Smooth muscle cell (in vitro differentiated cells): ENCODE measurements at regions not wholly inside any gene's neighbourhood (a gene's known extent, or its start where the extent isn't known, plus 50 kb on each side); places are given as distances from the start of the nearest gene placed in this dataset.

Experiments used
- DNase-seq: peaks from one replicate; lab custom pipeline; 2025; ENCODE audit not compliant: unreplicated experiment; lab: John Stamatoyannopoulos, UW
- H2AFZ ChIP-seq: fragments of 200-600 bp; sonication (generic); 2 replicates; pipeline ENCODE4 v1.6.0; 2016; ENCODE audit warnings: antibody characterized with exemption, low read depth, mild to moderate bottlenecking
- H3F3A ChIP-seq: fragments of 200-600 bp; sonication (generic); 2 replicates; pipeline ENCODE4 v1.6.0; 2017; ENCODE audit warnings: antibody characterized with exemption, low read depth
- H3K27ac ChIP-seq: fragments of 200-600 bp; sonication (generic); 2 replicates; pipeline ENCODE4 v1.5.1; 2016; ENCODE audit warnings: low read depth, mild to moderate bottlenecking
- H3K27me3 ChIP-seq: fragments of 200-600 bp; sonication (generic); 2 replicates; pipeline ENCODE4 v1.6.1; 2016; ENCODE audit warnings: low read depth, mild to moderate bottlenecking
- H3K36me3 ChIP-seq: fragments of 200-600 bp; sonication (generic); 2 replicates; pipeline ENCODE4 v1.5.1; 2016; ENCODE audit warnings: low read depth
- H3K4me1 ChIP-seq: fragments of 200-600 bp; sonication (generic); 2 replicates; pipeline ENCODE4 v1.5.1; 2016; ENCODE audit warnings: low read depth
- H3K4me2 ChIP-seq: fragments of 200-600 bp; sonication (generic); 2 replicates; pipeline ENCODE4 v1.6.0; 2016; ENCODE audit warnings: mild to moderate bottlenecking
- H3K4me3 ChIP-seq: fragments of 200-600 bp; sonication (generic); 2 replicates; pipeline ENCODE4 v1.5.1; 2016; ENCODE audit warnings: mild to moderate bottlenecking
- H3K79me2 ChIP-seq: fragments of 200-600 bp; sonication (generic); 2 replicates; pipeline ENCODE4 v1.6.0; 2016; ENCODE audit warnings: low read depth, mild to moderate bottlenecking
- H3K9ac ChIP-seq: fragments of 200-600 bp; sonication (generic); 2 replicates; pipeline ENCODE4 v1.6.0; 2016; ENCODE audit warnings: low read depth
- H3K9me3 ChIP-seq: fragments of 200-600 bp; sonication (generic); replicated peaks from 2 replicates; pipeline ENCODE4 v1.5.1; 2016; ENCODE audit warnings: low read depth
- H4K20me1 ChIP-seq: fragments of 200-600 bp; sonication (generic); 2 replicates; pipeline ENCODE4 v1.6.0; 2016; ENCODE audit warnings: low read depth
- CTCF ChIP-seq: fragments of 200-600 bp; sonication (generic); IDR thresholded peaks from 2 replicates; pipeline ENCODE4 v1.5.1; 2017; ENCODE audit warnings: borderline replicate concordance, mild to moderate bottlenecking, antibody characterized with exemption; ENCODE audit not compliant: insufficient read depth, poor library complexity, severe bottlenecking
- WGBS: methylation state at CpG from one replicate; pipeline ENCODE4 v1.1.7; 2016; ENCODE audit warnings: low lambda C conversion rate; 5-methylcytosine and 5-hydroxymethylcytosine counted together

DNA sequence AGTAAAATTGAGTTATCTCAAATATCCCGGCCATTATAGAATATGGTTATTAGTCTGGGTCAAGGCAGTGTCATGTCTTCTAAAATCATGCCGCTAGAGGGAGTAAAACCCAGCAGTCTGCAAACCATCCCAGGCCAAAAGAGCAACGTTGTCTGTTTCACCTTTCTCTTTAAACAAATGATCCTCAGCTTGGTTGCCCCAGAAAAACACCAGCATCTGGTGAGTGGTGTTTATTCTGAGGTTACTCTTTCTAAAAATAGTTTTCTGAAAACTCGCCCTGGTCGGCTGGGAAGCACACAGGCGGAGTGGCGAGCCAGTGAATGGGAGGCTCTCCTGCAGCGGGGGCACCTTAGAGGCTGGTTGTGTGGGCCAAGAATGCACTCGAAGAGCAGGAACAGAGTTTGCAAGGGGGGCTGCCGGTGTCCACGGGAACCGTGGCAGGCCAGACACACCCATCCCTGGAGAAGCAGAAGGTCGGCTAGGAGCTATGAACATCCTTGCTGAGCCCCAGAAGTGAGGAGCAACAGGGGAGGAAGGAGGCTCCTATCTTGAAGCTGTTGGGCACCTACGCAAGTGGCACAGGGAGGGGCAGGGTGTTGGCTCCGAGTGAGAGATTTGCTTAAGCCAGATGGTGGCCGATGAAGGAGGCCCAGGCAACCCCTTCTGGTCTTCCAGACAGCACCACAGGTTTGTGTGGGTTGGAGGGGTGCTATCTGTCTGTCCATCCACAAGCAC, 297.1 kb downstream of the ETS1 start:
- H2AFZ ChIP-seq: no peak overlapping the region
- no peaks in the 10 kb centered on the region for H3K27me3 ChIP-seq
- no peak for DNase-seq
- H3K4me2 ChIP-seq: peak overlapping the region; percentile 35
- H3F3A ChIP-seq: peaks cover 6% of the 10 kb centered on the region
- no peak overlapping the region for H3K9ac ChIP-seq
- WGBS: 34% methylated on average over 16 of the region's 16 CpGs
- TF ChIP-seq CTCF: peak; percentile 80
- no peak overlapping the region for H3K4me3 ChIP-seq
- no peaks in the 10 kb centered on the region for H3K36me3 ChIP-seq
- H3K4me1 ChIP-seq: peaks cover 3% of the 10 kb centered on the region
- no peaks in the 10 kb centered on the region for H3K9me3 ChIP-seq
- no peaks in the 10 kb centered on the region for H4K20me1 ChIP-seq
- H3K27ac ChIP-seq: peak overlapping the region; percentile 18
- no peaks in the 10 kb centered on the region for H3K79me2 ChIP-seq

DNA sequence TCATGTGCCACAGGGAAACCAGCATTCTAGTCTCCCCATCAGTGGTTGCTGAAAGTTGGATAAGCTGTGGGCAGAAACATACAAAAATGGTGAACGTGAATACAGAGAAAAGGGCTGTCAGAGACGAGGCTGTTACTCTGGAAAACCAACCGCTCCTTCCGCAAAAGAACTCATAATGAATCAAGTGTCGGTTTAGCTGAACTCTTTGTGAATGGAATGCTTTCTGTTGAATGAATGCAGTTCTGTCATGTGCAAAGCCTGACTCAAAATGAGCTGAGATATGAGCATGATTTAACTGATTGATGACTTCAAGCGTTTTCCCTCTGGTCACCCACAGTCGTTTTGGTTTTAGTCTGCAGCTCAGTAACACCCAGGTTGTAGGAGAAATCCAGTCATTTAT, 298.3 kb downstream of the ETS1 start:
- Histone ChIP-seq H3K36me3 (no peaks in the 10 kb centered on the region), H3K9me3 (no peaks in the 10 kb centered on the region), H3K4me2 (no peak overlapping the region), H3F3A (peaks cover 6% of the 10 kb centered on the region), H2AFZ (no peak overlapping the region), H3K9ac (no peak overlapping the region), H3K27ac (no peak overlapping the region), H3K4me3 (no peak overlapping the region), H3K79me2 (no peaks in the 10 kb centered on the region), H4K20me1 (no peaks in the 10 kb centered on the region), H3K4me1 (peaks cover 3% of the 10 kb centered on the region), H3K27me3 (no peaks in the 10 kb centered on the region)
- TF ChIP-seq CTCF: no peak
- 76% methylated on average over 7 of the region's 7 CpGs for WGBS
- DNase-seq: no peak

DNA sequence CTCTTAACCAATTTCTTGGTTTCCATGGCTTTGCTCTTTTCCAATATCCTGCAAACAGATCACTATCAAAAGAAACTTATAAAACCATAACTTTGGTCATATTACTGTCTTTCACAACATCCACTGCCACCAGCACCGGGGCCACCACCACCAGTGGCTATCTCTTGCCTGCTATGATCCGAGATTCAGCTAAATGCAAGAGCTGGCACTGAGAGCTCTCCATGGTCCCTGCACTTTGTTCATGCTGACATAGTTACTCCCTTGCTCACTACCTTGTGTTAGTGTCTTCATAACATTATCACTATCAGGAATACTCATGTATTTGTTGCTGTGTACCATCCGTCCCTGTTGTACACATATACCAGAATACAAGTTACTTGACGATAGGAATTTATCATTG, 299.0 kb downstream of the ETS1 start:
- H4K20me1 ChIP-seq: no peaks in the 10 kb centered on the region
- no peaks in the 10 kb centered on the region for H3K79me2 ChIP-seq
- TF ChIP-seq CTCF: no peak
- H3K4me1 ChIP-seq: peaks cover 3% of the 10 kb centered on the region
- no peak overlapping the region for H3K4me3 ChIP-seq
- H3F3A ChIP-seq: peaks cover 6% of the 10 kb centered on the region
- H3K9me3 ChIP-seq: no peaks in the 10 kb centered on the region
- WGBS: 76% methylated on average over 4 of the region's 4 CpGs
- no peak for DNase-seq
- no peaks in the 10 kb centered on the region for H3K27me3 ChIP-seq
- no peak overlapping the region for H3K27ac ChIP-seq
- no peaks in the 10 kb centered on the region for H3K36me3 ChIP-seq
- no peak overlapping the region for H2AFZ ChIP-seq
- H3K4me2 ChIP-seq: no peak overlapping the region
- H3K9ac ChIP-seq: no peak overlapping the region

- no peaks in the 10 kb centered on the region for H3K27me3 ChIP-seq
- no peak overlapping the region for H3K4me3 ChIP-seq
- H2AFZ ChIP-seq: no peak overlapping the region
- no peaks in the 10 kb centered on the region for H3K79me2 ChIP-seq
- peaks cover 2% of the 10 kb centered on the region for H3K4me1 ChIP-seq
- H3K9me3 ChIP-seq: no peaks in the 10 kb centered on the region
- H3K36me3 ChIP-seq: no peaks in the 10 kb centered on the region
- H4K20me1 ChIP-seq: no peaks in the 10 kb centered on the region
- no peak for DNase-seq
- 90% methylated on average over 2 of the region's 2 CpGs for WGBS
- no peak overlapping the region for H3K9ac ChIP-seq
- H3K27ac ChIP-seq: no peak overlapping the region
- H3K4me2 ChIP-seq: no peak overlapping the region
- no peak for TF ChIP-seq CTCF
- H3F3A ChIP-seq: no peaks in the 10 kb centered on the region
Observed at GRCh38 chr11:128285321-128285720, 302.0 kb downstream of the ETS1 start.
